Colon (tissue), 2 donors: ENCODE measurements at regions not wholly inside any gene's neighbourhood (a gene's known extent, or its start where the extent isn't known, plus 50 kb on each side); places are given as distances from the start of the nearest gene placed in this dataset.

Experiments used
- FAIRE-seq: peaks from 2 replicates; lab custom pipeline; 2012; peaks lifted over from hg19 to GRCh38; lab: Jason Lieb, UNC
- donor health status: control.
- donor health status: control.

GRCh38 chr1:60343736-60344135, 270.2 kb upstream of the C1orf87 start:
- no peak for FAIRE-seq

GRCh38 chr1:60342569-60342968, 269.0 kb upstream of the C1orf87 start:
- no peak for FAIRE-seq

DNA sequence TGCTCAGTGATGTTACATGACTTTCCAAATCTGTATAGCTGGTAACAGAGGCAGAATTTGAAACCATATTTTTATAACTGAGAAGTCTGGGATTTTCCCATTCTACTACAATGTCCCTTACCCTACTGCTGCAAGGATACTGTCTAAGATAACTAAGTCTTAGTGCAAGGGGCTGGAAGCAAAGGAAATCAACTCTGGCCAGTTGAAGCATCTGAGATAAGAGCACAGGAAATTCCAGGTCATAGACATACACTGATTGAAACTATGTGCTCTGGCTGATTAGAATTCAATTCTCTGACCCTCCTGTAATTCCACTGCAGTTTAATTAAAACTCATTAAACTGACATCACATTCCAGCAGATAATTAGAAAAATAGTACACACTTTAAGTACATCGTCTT, 267.7 kb upstream of the C1orf87 start:
- no peak for FAIRE-seq

GRCh38 chr1:60331647-60332046, 258.1 kb upstream of the C1orf87 start:
- FAIRE-seq: no peak

DNA sequence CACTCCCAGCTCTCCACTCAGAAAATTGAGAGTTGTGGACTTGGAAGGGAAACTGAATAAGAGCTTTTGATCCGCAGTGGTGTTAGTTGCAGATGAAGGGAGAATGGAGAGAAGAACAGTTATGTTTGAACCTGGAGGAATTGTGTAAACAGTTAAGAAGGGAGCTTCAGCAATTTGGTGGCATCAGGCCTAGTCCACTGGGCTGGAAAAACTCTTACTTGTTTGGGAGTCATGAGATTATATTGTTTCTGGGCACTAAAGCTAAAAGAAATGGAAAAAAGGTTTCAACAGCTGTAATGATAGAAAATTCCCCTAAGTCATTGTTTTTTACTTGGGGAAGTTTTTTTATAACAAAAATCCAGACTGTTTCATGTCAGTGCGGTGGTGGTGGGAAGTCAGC, 256.1 kb upstream of the C1orf87 start:
- FAIRE-seq: no peak

- no peak for FAIRE-seq
Observed at GRCh38 chr1:60311838-60312237, 238.3 kb upstream of the C1orf87 start.

DNA sequence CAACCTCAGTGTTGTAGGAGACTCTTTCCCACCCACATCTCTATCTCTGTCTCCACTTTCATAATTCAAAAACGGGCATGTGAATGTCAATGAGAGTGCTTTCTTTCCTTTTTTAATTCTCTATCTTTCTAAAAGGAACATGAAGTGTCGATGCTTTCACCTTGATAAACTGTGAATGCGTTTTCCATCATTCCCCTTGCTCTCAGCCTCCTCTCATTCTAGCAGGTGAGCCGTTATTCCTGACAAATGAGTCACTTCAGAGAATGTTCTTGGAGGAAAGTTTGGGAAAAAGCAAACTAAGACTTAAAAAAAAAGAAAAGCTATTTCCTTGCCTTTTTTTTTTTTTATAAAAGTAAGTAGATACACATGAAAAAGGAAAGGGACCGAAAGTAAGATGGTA, 226.0 kb upstream of the C1orf87 start:
- no peak for FAIRE-seq

DNA sequence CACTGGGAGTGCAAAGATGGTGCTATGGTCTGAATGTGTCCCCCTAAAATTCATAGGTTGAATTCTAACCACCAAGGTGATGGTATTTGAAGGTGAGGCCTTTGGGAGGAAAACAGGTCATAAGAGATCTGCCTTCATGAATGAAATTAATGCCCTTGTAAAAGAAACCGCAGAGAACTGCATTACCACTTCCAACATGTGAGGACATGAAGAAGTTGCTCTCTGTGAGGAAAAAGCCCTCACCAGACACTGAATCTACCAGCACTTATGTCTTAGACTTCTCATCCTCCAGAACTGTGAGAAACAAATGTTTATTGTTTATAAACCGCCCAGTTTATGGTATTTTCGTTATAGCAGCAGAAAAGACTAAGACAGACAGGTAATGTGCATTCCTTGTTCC, 224.7 kb upstream of the C1orf87 start:
- no peak for FAIRE-seq

- FAIRE-seq: no peak
Observed at GRCh38 chr1:60296794-60297193, 223.2 kb upstream of the C1orf87 start.

DNA sequence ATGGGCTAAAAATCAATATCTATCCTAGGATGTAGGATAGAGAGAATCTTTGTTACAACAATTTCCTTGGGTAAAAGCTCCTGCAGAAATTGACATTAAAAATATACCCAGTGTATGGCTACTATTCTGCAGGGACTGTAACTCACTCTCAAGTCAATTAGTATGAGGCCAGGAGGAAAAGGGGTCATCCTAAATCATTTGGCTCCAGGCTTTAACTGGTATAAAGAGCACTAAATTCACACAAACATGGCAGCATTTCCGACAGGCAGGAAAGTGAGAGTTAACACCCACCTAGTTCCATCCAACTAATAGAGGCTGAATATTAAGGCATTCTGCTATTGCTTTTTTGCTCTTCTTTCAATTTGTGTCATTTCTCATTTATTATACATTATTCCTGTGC, 218.6 kb upstream of the C1orf87 start:
- FAIRE-seq: no peak

GRCh38 chr1:60290393-60290792, 216.8 kb upstream of the C1orf87 start:
- no peak for FAIRE-seq

DNA sequence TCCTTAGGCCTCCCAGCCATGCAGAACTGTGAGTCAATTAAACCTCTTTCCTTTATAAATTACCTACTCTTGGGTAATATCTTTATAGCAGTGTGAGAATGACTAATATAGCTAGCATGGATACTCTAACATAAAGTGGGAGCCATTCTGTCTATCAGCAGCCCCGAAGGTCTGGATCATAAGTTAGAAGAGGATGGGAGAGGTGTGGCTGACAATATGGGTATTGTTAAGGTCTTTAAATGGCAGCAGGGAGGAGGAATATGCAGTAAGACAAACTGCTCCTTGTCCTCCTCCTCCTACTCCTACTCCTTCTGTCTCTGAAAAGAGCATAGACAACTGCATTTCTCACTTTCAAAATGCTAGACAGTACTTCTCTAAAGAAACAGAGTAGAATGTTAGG, 214.0 kb upstream of the C1orf87 start:
- FAIRE-seq: no peak

- FAIRE-seq: no peak
Observed at GRCh38 chr1:60283690-60284089, 210.1 kb upstream of the C1orf87 start.

DNA sequence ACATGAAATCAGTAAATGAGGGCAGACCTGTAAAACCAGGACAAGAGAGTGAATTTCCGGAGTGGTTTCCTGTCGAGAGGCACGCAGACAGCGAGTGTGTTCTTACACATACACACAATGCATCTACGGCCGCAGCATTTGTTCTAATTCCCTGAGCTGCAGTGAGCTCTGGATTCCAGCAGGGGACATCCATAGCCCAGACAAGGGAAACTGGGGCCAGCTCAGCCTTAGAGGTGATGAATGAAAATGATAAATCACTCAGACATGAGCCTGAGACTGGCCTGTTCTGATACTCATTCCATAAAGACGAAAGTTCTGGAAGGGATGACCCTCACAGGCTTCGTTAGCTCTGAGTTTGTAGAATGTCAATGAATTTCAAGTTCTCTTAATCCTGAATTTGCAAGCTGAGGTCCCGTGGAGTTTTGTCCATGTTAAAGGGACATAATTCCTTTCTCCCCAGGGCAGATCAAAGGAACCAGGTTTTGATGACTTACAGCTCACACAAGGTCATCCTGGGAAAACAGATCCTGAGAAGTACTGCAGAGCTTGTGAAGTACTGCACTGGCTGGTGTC, 207.9 kb upstream of the C1orf87 start:
- no peak for FAIRE-seq

DNA sequence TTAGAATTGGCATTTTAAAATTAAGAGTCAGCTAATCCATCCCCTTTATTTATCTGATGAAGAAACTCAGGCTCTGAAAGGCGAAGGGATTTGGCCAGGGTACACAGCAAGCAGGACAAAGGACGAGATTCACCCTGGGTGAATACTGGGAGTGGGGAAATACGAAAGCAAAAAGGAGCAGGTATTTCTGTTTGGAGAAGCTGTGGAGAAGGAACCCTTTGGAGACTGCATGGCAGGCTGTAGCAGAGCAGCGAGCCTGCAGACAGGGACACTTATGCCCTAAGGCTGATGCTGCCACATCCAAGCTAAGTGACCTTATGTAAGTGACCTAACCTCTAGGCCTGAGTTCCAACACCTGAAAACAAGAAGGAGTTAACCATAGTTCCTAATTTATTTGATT, 207.2 kb upstream of the C1orf87 start:
- no peak for FAIRE-seq

GRCh38 chr1:60280256-60280655, 206.7 kb upstream of the C1orf87 start:
- FAIRE-seq: no peak

DNA sequence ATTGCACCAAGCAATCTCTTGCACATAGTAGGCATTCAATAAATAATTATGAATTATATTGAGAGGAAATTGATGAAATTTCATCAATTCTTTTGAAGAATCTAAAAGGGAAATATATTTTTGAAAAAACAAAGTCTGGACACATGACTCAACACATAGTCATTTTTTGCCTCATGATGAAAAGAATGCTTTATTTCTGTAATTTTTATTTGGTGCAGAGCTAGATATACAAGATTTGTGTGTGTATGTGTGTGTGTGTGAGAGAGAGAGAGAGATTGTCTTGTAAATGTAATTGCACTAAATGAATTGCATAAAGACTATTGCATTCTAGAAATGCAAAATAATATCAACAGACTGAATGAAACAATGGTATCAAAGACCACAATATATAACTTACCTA, 206.2 kb upstream of the C1orf87 start:
- no peak for FAIRE-seq

- FAIRE-seq: no peak
Observed at GRCh38 chr1:60277269-60277668, 203.7 kb upstream of the C1orf87 start.

DNA sequence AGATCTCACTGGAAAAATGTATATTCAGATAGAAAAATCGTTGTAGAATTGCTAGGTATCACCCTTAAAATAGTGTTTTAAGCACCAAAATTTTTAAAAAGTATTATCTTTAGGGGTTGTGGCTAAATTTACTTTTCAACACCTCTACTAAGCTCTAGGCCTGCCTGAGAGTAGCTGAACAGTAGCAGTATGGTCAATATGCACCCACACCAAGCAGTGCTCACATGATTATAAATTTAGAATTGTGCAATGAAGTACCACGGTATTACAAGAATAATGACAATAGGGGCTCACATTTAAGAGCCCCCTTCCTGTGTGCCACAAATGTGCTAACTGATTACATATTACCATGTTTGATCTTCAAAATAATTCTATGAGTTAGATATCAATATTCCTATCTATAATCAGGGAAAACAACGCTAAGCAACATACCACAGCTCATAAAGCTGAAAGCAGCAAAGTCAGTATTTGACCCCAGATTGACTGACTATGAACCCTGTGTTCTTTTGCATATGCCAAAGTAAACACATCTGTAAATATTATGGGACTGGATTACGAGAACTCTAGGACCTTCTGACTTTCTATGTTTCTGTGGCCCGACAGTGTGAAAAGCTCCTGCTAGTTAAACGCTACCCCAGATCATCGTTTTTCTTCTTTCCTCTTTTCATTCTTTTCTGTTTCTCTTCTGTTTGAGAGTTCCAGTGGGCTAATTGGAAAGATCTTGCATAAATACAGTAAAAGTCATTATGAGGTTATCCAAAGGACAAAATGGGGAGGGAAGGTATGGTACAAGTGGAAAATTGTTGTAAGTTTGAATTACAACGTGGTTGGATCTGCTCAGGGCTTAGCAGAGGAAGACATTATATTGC, 201.1 kb upstream of the C1orf87 start:
- FAIRE-seq: no peak

- FAIRE-seq: no peak
Observed at GRCh38 chr1:60273185-60273584, 199.6 kb upstream of the C1orf87 start.

DNA sequence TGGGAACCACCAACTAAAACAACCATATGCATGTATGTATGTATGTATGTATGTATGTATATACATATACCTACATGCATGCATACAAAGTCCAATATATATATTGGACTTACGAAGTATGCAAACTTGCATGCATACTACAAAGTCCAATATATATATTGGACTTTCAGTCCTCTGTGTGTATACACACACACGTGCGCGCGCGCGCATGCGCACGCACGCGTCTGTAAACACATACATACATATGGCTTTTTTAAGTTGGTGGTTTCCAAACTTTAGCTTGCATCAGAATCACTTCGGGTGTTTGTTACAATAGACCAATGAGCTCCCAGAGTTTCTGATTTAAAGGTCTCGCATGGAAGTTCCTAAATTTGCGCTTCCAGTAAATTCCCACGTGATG, 197.5 kb upstream of the C1orf87 start:
- no peak for FAIRE-seq

GRCh38 chr1:60268451-60268850, 194.9 kb upstream of the C1orf87 start:
- FAIRE-seq: no peak

DNA sequence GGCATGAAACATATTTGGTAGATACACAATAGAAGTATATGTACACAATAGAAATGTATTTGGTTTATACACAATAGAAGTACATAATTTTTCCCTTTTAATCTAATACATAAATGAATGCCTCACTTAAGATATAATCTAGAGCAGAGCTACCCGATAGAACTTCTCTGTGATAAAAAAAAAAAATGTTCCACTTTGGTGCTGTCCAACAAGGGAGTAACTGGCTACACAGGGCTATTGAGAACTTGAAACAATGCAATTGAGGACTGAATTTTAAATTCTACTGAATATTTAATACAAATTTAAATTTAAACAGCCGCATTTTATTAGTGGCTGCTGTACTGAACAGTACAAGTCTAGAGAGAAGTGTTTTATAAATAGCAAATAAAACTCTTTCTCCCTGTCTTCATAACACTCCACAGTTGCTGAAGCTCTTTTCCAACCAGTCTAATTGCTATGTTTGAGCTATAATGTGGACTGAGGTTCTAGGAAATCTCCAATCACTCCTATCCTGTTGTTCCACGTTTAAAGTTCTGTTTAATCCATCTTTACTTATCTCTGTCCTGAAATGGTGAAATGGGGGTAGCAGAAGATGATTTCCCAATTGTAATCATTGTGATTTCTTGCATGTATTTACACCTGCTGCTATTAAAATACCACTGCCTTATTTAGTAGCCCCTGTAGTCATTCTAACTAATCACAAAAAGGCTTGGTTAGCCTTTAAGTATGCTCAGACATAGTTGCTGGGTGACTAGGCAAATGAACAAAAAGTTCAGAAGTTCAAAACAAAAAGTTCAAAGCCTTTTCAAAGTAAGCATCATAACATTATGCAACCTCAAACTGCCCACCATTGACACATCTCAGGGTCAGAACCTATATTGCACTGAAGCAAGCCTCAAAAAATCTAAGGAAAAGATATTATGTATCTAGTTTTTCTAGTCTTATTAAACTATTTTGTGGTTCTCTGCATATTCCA, 192.3 kb upstream of the C1orf87 start:
- FAIRE-seq: no peak
